ENCODE measurements at regions not wholly inside any gene's neighbourhood (a gene's known extent, or its start where the extent isn't known, plus 50 kb on each side); places are given as distances from the start of the nearest gene placed in this dataset.

GRCh38 chr9:30713243-30713642 lies 1671.2 kb upstream of the ACO1 start:
- intact Hi-C loops (cut with micrococcal nuclease) (no loop called here), in situ Hi-C loops (cut with MboI) (no loop called here)
- ChIA-PET CTCF (ENCODE audit: low intra/inter-chr PET ratio) (no interaction called here), POLR2A (no interaction called here)
- Histone ChIP-seq H3K9me3 (replicated peaks; ENCODE audit: control insufficient read depth, insufficient read depth, low read depth, low read length) (no peaks in the 10 kb centered on the region), H3K9ac (ENCODE audit: insufficient read depth in 1 of 2, low read depth in 2 of 2, low read length in 2 of 2) (no peak overlapping the region), H2AFZ (ENCODE audit: low read depth, low read length) (no peak overlapping the region), H3K9me1 (ENCODE audit: control insufficient read depth, insufficient read depth, low read length) (no peaks in the 10 kb centered on the region), H3K4me2 (ENCODE audit: insufficient read depth, low read length) (no peak overlapping the region), H3K27ac (ENCODE audit: extremely low read depth, low read depth, low read length) (no peak overlapping the region), H3K79me2 (ENCODE audit: control insufficient read depth, insufficient read depth, low read length) (no peaks in the 10 kb centered on the region), H4K20me1 (replicated peaks; ENCODE audit: control insufficient read depth, insufficient read depth, low read length) (no peaks in the 10 kb centered on the region), H3K4me1 (replicated peaks in 1 of 2; ENCODE audit: control insufficient read depth in 2 of 2, insufficient read depth in 2 of 2, low read length in 2 of 2) (no peaks in the 10 kb centered on the region), H3K27me3 (ENCODE audit: control insufficient read depth in 2 of 2, insufficient read depth in 2 of 2, low read length in 2 of 2) (no peaks in the 10 kb centered on the region), H3K4me3 (no peak overlapping the region), H3K36me3 (ENCODE audit: control insufficient read depth, insufficient read depth, low read length) (no peaks in the 10 kb centered on the region)
- ATAC-seq (no peak), DNase-seq (ENCODE audit: extremely low read depth in 1 of 4, low spot score in 3 of 4) (no peak), FAIRE-seq (no peak)
- no TSS peak for BruUV-seq (replicated peaks)
- TF ChIP-seq GTF3C2 (IDR thresholded peaks at IDR 0.05; ENCODE audit: borderline replicate concordance, extremely low read depth, insufficient read length) (no peak), DEAF1 (CRISPR knock-in tag; IDR thresholded peaks at IDR 0.05) (no peak), FOSL1 (tag; conservative IDR thresholded peaks at IDR 0.05) (no peak), RFX5 (IDR thresholded peaks at IDR 0.05; ENCODE audit: low read depth, low read length) (no peak), VEZF1 (CRISPR knock-in tag; IDR thresholded peaks at IDR 0.05) (no peak), ZNF639 (CRISPR knock-in tag; conservative IDR thresholded peaks at IDR 0.05 in 1 of 2, IDR thresholded peaks at IDR 0.05 in 1 of 2) (no peak), ARID4B (CRISPR knock-in tag; IDR thresholded peaks at IDR 0.05) (no peak), ZNF583 (CRISPR knock-in tag; IDR thresholded peaks at IDR 0.05) (no peak), JUNB (CRISPR knock-in tag; conservative IDR thresholded peaks at IDR 0.05) (no peak)

Measured in K562 (cell line).